OCI-LY1 (cell line): ENCODE measurements at regions not wholly inside any gene's neighbourhood (a gene's known extent, or its start where the extent isn't known, plus 50 kb on each side); places are given as distances from the start of the nearest gene placed in this dataset.

Experiments
- H2AFZ ChIP-seq: fragments of 200-600 bp; sonication (generic), shearing (Covaris generic); 2 replicates; pipeline ENCODE4 v1.6.0; 2014; ENCODE audit warnings: antibody characterized with exemption, mild to moderate bottlenecking, low read length
- H3F3A ChIP-seq: fragments of 200-600 bp; sonication (generic), shearing (Covaris generic); 2 replicates; pipeline ENCODE4 v1.6.0; 2014; ENCODE audit warnings: mild to moderate bottlenecking, antibody characterized with exemption, low read length, moderate library complexity; ENCODE audit not compliant: insufficient read depth
- H3K27ac ChIP-seq: fragments of 200-600 bp; sonication (generic); 2 replicates; pipeline ENCODE4 v1.5.1; 2014; ENCODE audit warnings: low read length, mixed run types, mild to moderate bottlenecking, low read depth; ENCODE audit not compliant: poor library complexity, severe bottlenecking
- H3K27me3 ChIP-seq: fragments of 200-600 bp; sonication (generic); 2 replicates; pipeline ENCODE4 v1.6.0; 2014; ENCODE audit warnings: antibody characterized with exemption, mild to moderate bottlenecking, low read length, moderate library complexity; ENCODE audit not compliant: insufficient read depth
- H3K36me3 ChIP-seq: fragments of 200-600 bp; sonication (generic); 2 replicates; pipeline ENCODE4 v1.6.1; 2014; ENCODE audit warnings: mild to moderate bottlenecking, antibody characterized with exemption, low read length, moderate library complexity, mixed read lengths; ENCODE audit not compliant: insufficient read depth
- H3K4me1 ChIP-seq: fragments of 200-600 bp; sonication (generic); 2 replicates; pipeline ENCODE4 v1.5.1; 2014; ENCODE audit warnings: mild to moderate bottlenecking, low read length, moderate library complexity; ENCODE audit not compliant: insufficient read depth, severe bottlenecking
- H3K4me2 ChIP-seq: fragments of 200-600 bp; sonication (generic), shearing (Covaris generic); 2 replicates; pipeline ENCODE4 v1.6.1; 2014; ENCODE audit warnings: low read length
- H3K4me3 ChIP-seq: fragments of 200-600 bp; sonication (generic); 2 replicates; pipeline ENCODE4 v1.5.1; 2014; ENCODE audit warnings: low read length, low read depth, mild to moderate bottlenecking, mixed read lengths; ENCODE audit not compliant: poor library complexity, severe bottlenecking
- H3K79me2 ChIP-seq: fragments of 200-600 bp; shearing (Covaris generic); 2 replicates; pipeline ENCODE4 v1.6.1; 2016; ENCODE audit warnings: mixed run types, low read length, mixed read lengths; ENCODE audit not compliant: insufficient read depth
- H3K9ac ChIP-seq: fragments of 200-600 bp; sonication (generic), shearing (Covaris generic); 2 replicates; pipeline ENCODE4 v1.6.1; 2014; ENCODE audit warnings: mild to moderate bottlenecking, low read length, mixed read lengths
- H3K9me2 ChIP-seq: fragments of 200-600 bp; sonication (generic), shearing (Covaris generic); 2 replicates; pipeline ENCODE4 v1.6.1; 2014; ENCODE audit warnings: low read depth, mild to moderate bottlenecking, low read length, mixed read lengths
- H3K9me3 ChIP-seq: fragments of 200-600 bp; shearing (Covaris generic); 2 replicates; pipeline ENCODE4 v1.6.1; 2014; ENCODE audit warnings: low read length, mixed read lengths
- H4K20me1 ChIP-seq: fragments of 200-600 bp; sonication (generic), shearing (Covaris generic); 2 replicates; pipeline ENCODE4 v1.6.0; 2016; ENCODE audit warnings: mild to moderate bottlenecking, low read length; ENCODE audit not compliant: insufficient read depth
- CTCF ChIP-seq: fragments of 200-600 bp; sonication (generic), shearing (Covaris generic); IDR thresholded peaks from 2 replicates; pipeline ENCODE4 v1.5.1; 2017; ENCODE audit warnings: mild to moderate bottlenecking, antibody characterized with exemption, low read length, moderate library complexity, mixed read lengths
- EZH2 ChIP-seq: fragments of 200-600 bp; sonication (generic), shearing (Covaris generic); IDR thresholded peaks from 2 replicates; pipeline ENCODE4 v1.8.0; 2017; ENCODE audit warnings: borderline replicate concordance, mixed run types, mild to moderate bottlenecking, antibody characterized with exemption, low read length, moderate library complexity, mixed read lengths

GRCh38 chr10:105494303-105494702, 853.2 kb downstream of the SORCS3 start:
- H3K9me2 ChIP-seq, result no peaks in the 10 kb centered on the region
- H3K9me3 ChIP-seq, result no peaks in the 10 kb centered on the region
- TF ChIP-seq EZH2 (no peak), CTCF (no peak)
- H3K36me3 ChIP-seq, result no peaks in the 10 kb centered on the region
- H3K27ac ChIP-seq, result no peak overlapping the region
- no peaks in the 10 kb centered on the region for H3K27me3 ChIP-seq
- no peaks in the 10 kb centered on the region for H4K20me1 ChIP-seq
- no peaks in the 10 kb centered on the region for H3K4me1 ChIP-seq
- H2AFZ ChIP-seq, result no peak overlapping the region
- H3F3A ChIP-seq, result no peaks in the 10 kb centered on the region
- H3K9ac ChIP-seq, result no peak overlapping the region
- H3K4me2 ChIP-seq, result no peak overlapping the region
- H3K4me3 ChIP-seq, result no peak overlapping the region
- H3K79me2 ChIP-seq, result no peaks in the 10 kb centered on the region

GRCh38 chr10:105473170-105473569, 832.1 kb downstream of the SORCS3 start:
- Histone ChIP-seq H3K4me3 (no peak overlapping the region), H3K27ac (no peak overlapping the region), H2AFZ (no peak overlapping the region), H3K36me3 (no peaks in the 10 kb centered on the region), H3F3A (no peaks in the 10 kb centered on the region), H3K4me2 (no peak overlapping the region), H3K9me3 (no peaks in the 10 kb centered on the region), H4K20me1 (no peaks in the 10 kb centered on the region), H3K27me3 (no peaks in the 10 kb centered on the region), H3K4me1 (no peaks in the 10 kb centered on the region), H3K9ac (no peak overlapping the region), H3K9me2 (no peaks in the 10 kb centered on the region), H3K79me2 (no peaks in the 10 kb centered on the region)
- no peak for TF ChIP-seq CTCF
- no peak for TF ChIP-seq EZH2

GRCh38 chr10:105468759-105469158, 827.7 kb downstream of the SORCS3 start:
- no peak for TF ChIP-seq EZH2
- TF ChIP-seq CTCF, result no peak
- Histone ChIP-seq H3K9ac (no peak overlapping the region), H3K4me3 (no peak overlapping the region), H3K36me3 (no peaks in the 10 kb centered on the region), H3K4me1 (no peaks in the 10 kb centered on the region), H3K27me3 (no peaks in the 10 kb centered on the region), H3K4me2 (no peak overlapping the region), H3F3A (no peaks in the 10 kb centered on the region), H3K27ac (no peak overlapping the region), H3K9me2 (no peaks in the 10 kb centered on the region), H3K79me2 (no peaks in the 10 kb centered on the region), H4K20me1 (no peaks in the 10 kb centered on the region), H2AFZ (no peak overlapping the region), H3K9me3 (no peaks in the 10 kb centered on the region)
